Hepatocyte (in vitro differentiated cells): ENCODE measurements at regions not wholly inside any gene's neighbourhood (a gene's known extent, or its start where the extent isn't known, plus 50 kb on each side); places are given as distances from the start of the nearest gene placed in this dataset.

Source experiments
- DNase-seq: peaks from one replicate; pipeline ENCODE4 v3.0.0-alpha.2; 2016; ENCODE audit warnings: low spot score
- H2AFZ ChIP-seq: fragments of 200-600 bp; sonication (generic); 2 replicates; pipeline ENCODE4 v1.6.0; 2016; ENCODE audit warnings: antibody characterized with exemption, mild to moderate bottlenecking
- H3K27ac ChIP-seq: fragments of 200-600 bp; sonication (generic); 2 replicates; pipeline ENCODE4 v1.5.1; 2016; ENCODE audit warnings: mild to moderate bottlenecking
- H3K27me3 ChIP-seq: fragments of 200-600 bp; sonication (generic); 2 replicates; pipeline ENCODE4 v1.6.1; 2016
- H3K36me3 ChIP-seq: fragments of 200-600 bp; sonication (generic); replicated peaks from 2 replicates; pipeline ENCODE4 v1.5.1; 2016; ENCODE audit warnings: low read depth; ENCODE audit not compliant: insufficient read depth
- H3K4me1 ChIP-seq: fragments of 200-600 bp; sonication (generic); 2 replicates; pipeline ENCODE4 v1.5.1; 2016; ENCODE audit warnings: mild to moderate bottlenecking, moderate library complexity; ENCODE audit not compliant: insufficient read depth
- H3K4me2 ChIP-seq: fragments of 200-600 bp; sonication (generic); 2 replicates; pipeline ENCODE4 v1.6.0; 2016
- H3K4me3 ChIP-seq: fragments of 200-600 bp; sonication (generic); 2 replicates; pipeline ENCODE4 v1.5.1; 2016; ENCODE audit warnings: mild to moderate bottlenecking
- H3K79me2 ChIP-seq: fragments of 200-600 bp; sonication (generic); 2 replicates; pipeline ENCODE4 v1.6.0; 2017; ENCODE audit warnings: mild to moderate bottlenecking
- H3K9me2 ChIP-seq: fragments of 200-600 bp; sonication (generic); replicated peaks from 2 replicates; pipeline ENCODE4 v1.6.0; 2017; ENCODE audit warnings: mild to moderate bottlenecking; ENCODE audit not compliant: insufficient read depth
- H3K9me3 ChIP-seq: fragments of 200-600 bp; sonication (generic); 2 replicates; pipeline ENCODE4 v1.5.1; 2016; ENCODE audit warnings: low read depth, mild to moderate bottlenecking
- H4K20me1 ChIP-seq: fragments of 200-600 bp; sonication (generic); 2 replicates; pipeline ENCODE4 v1.6.0; 2016; ENCODE audit warnings: mild to moderate bottlenecking; ENCODE audit not compliant: insufficient read depth, poor library complexity, severe bottlenecking
- CTCF ChIP-seq: fragments of 200-600 bp; sonication (generic); IDR thresholded peaks from 2 replicates; pipeline ENCODE4 v1.5.1; 2016; ENCODE audit warnings: antibody characterized with exemption, mild to moderate bottlenecking; ENCODE audit not compliant: poor library complexity
- EZH2 ChIP-seq: fragments of 200-600 bp; sonication (generic); IDR thresholded peaks from 2 replicates; pipeline ENCODE4 v1.6.1; 2016; ENCODE audit warnings: antibody characterized with exemption, mild to moderate bottlenecking, borderline replicate concordance
- EZH2phosphoT487 ChIP-seq: fragments of 200-600 bp; sonication (generic); IDR thresholded peaks from one replicate; pipeline ENCODE4 v1.6.1; 2018; ENCODE audit warnings: antibody characterized with exemption, mild to moderate bottlenecking, low read depth, moderate library complexity; ENCODE audit not compliant: unreplicated experiment, severe bottlenecking
- WGBS: methylation state at CpG from one replicate; pipeline ENCODE4 v1.1.6; 2016; ENCODE audit warnings: low lambda C conversion rate; ENCODE audit errors: missing lambda C conversion rate; 5-methylcytosine and 5-hydroxymethylcytosine counted together

GRCh38 chr4:45951153-45951552 lies 172.7 kb downstream of the GABRG1 start:
- Histone ChIP-seq H3K27ac (no peak overlapping the region), H3K9me2 (no peaks in the 10 kb centered on the region), H3K79me2 (no peaks in the 10 kb centered on the region), H3K27me3 (no peaks in the 10 kb centered on the region), H3K36me3 (no peaks in the 10 kb centered on the region), H3K4me1 (no peaks in the 10 kb centered on the region), H3K4me2 (no peak overlapping the region), H3K4me3 (no peak overlapping the region), H4K20me1 (no peaks in the 10 kb centered on the region), H3K9me3 (no peaks in the 10 kb centered on the region), H2AFZ (no peak overlapping the region)
- WGBS: 88% methylated on average over 1 of the region's 1 CpG
- TF ChIP-seq EZH2 (no peak), EZH2phosphoT487 (no peak), CTCF (no peak)
- DNase-seq: no peak

- TF ChIP-seq EZH2 (no peak), CTCF (no peak), EZH2phosphoT487 (no peak)
- Histone ChIP-seq H3K79me2 (no peaks in the 10 kb centered on the region), H3K9me2 (no peaks in the 10 kb centered on the region), H3K27me3 (no peaks in the 10 kb centered on the region), H3K9me3 (no peaks in the 10 kb centered on the region), H3K4me3 (no peak overlapping the region), H3K4me1 (no peaks in the 10 kb centered on the region), H3K4me2 (no peak overlapping the region), H3K27ac (no peak overlapping the region), H2AFZ (no peak overlapping the region), H3K36me3 (no peaks in the 10 kb centered on the region), H4K20me1 (no peaks in the 10 kb centered on the region)
- no peak for DNase-seq
- 92% methylated on average over 1 of the region's 1 CpG for WGBS
Measured at GRCh38 chr4:45946699-45947098, 177.2 kb downstream of the GABRG1 start.

GRCh38 chr4:45944000-45944399 lies 179.9 kb downstream of the GABRG1 start:
- no peaks in the 10 kb centered on the region for H3K9me3 ChIP-seq
- H3K4me3 ChIP-seq: no peak overlapping the region
- no peak overlapping the region for H2AFZ ChIP-seq
- H3K79me2 ChIP-seq: no peaks in the 10 kb centered on the region
- H3K27ac ChIP-seq: no peak overlapping the region
- 67% methylated on average over 1 of the region's 1 CpG for WGBS
- H3K36me3 ChIP-seq: no peaks in the 10 kb centered on the region
- H3K4me1 ChIP-seq: peaks cover 3% of the 10 kb centered on the region
- H3K4me2 ChIP-seq: no peak overlapping the region
- no peaks in the 10 kb centered on the region for H4K20me1 ChIP-seq
- DNase-seq: no peak
- H3K27me3 ChIP-seq: no peaks in the 10 kb centered on the region
- TF ChIP-seq CTCF (no peak), EZH2phosphoT487 (no peak), EZH2 (no peak)
- H3K9me2 ChIP-seq: no peaks in the 10 kb centered on the region

GRCh38 chr4:45939056-45939455 lies 184.8 kb downstream of the GABRG1 start:
- DNase-seq: no peak
- TF ChIP-seq EZH2: no peak
- TF ChIP-seq EZH2phosphoT487: no peak
- TF ChIP-seq CTCF: no peak
- Histone ChIP-seq H3K4me1 (peaks cover 5% of the 10 kb centered on the region), H2AFZ (no peak overlapping the region), H3K4me2 (no peak overlapping the region), H3K79me2 (no peaks in the 10 kb centered on the region), H3K9me2 (no peaks in the 10 kb centered on the region), H3K36me3 (no peaks in the 10 kb centered on the region), H3K27ac (no peak overlapping the region), H3K4me3 (no peak overlapping the region), H3K27me3 (no peaks in the 10 kb centered on the region), H4K20me1 (no peaks in the 10 kb centered on the region), H3K9me3 (no peaks in the 10 kb centered on the region)
